DND-41 (cell line): ENCODE measurements at regions not wholly inside any gene's neighbourhood (a gene's known extent, or its start where the extent isn't known, plus 50 kb on each side); places are given as distances from the start of the nearest gene placed in this dataset.

Source experiments
- CTCF ChIP-seq: IDR thresholded peaks from 2 replicates; pipeline ENCODE4 v1.5.1; 2012; ENCODE audit warnings: borderline replicate concordance, low read length, moderate library complexity, mild to moderate bottlenecking; ENCODE audit not compliant: poor library complexity, severe bottlenecking; ENCODE audit errors: extremely low read depth
- EZH2 ChIP-seq: IDR thresholded peaks from 3 replicates; pipeline ENCODE4 v1.6.1; 2012; ENCODE audit warnings: borderline replicate concordance, low read depth, mild to moderate bottlenecking, moderate library complexity, low read length, inconsistent platforms; ENCODE audit not compliant: severe bottlenecking

- TF ChIP-seq CTCF = no peak
- TF ChIP-seq EZH2 = no peak
These were observed 108.7 kb upstream of the EFNA5 start for GRCh38 chr5:107779437-107779836.
